Parathyroid adenoma (tissue), 2 donors: ENCODE measurements at regions not wholly inside any gene's neighbourhood (a gene's known extent, or its start where the extent isn't known, plus 50 kb on each side); places are given as distances from the start of the nearest gene placed in this dataset.

Experiments
- H2AFZ ChIP-seq: fragments of 300-600 bp; sonication (generic); one replicate; pipeline ENCODE4 v1.7.0; 2017; ENCODE audit warnings: antibody characterized with exemption, mild to moderate bottlenecking
- H3K27ac ChIP-seq: fragments of 300-600 bp; sonication (generic); one replicate; pipeline ENCODE4 v1.7.0; 2017
- H3K27me3 ChIP-seq: fragments of 300-600 bp; sonication (generic); one replicate; pipeline ENCODE4 v1.7.0; 2017; ENCODE audit warnings: low read length; ENCODE audit not compliant: control insufficient read depth, insufficient read depth
- H3K36me3 ChIP-seq: fragments of 300-600 bp; sonication (generic); one replicate; pipeline ENCODE4 v1.7.0; 2017; ENCODE audit warnings: low read length; ENCODE audit not compliant: control insufficient read depth, insufficient read depth
- H3K4me1 ChIP-seq: fragments of 300-600 bp; sonication (generic); one replicate; pipeline ENCODE4 v1.7.0; 2017; ENCODE audit warnings: control low read depth
- H3K4me2 ChIP-seq: fragments of 300-600 bp; sonication (generic); one replicate; pipeline ENCODE4 v1.7.0; 2017; ENCODE audit warnings: low read length
- H3K4me3 ChIP-seq: fragments of 300-600 bp; sonication (generic); one replicate; pipeline ENCODE4 v1.7.0; 2017; ENCODE audit warnings: low read depth, low read length
- H3K79me2 ChIP-seq: fragments of 300-600 bp; sonication (generic); one replicate; pipeline ENCODE4 v1.7.0; 2017; ENCODE audit warnings: control low read depth
- H3K9ac ChIP-seq: fragments of 300-600 bp; sonication (generic); one replicate; pipeline ENCODE4 v1.7.0; 2017; ENCODE audit warnings: mild to moderate bottlenecking
- H3K9me3 ChIP-seq: fragments of 300-600 bp; sonication (generic); one replicate; pipeline ENCODE4 v1.7.0; 2017; ENCODE audit warnings: low read length; ENCODE audit not compliant: control insufficient read depth
- TF ChIP-seq, protein P1 (sequence below): fragments of 300-600 bp; sonication (generic); IDR thresholded peaks from one replicate; pipeline ENCODE4 v1.7.0; 2017; ENCODE audit warnings: antibody characterized with exemption, mild to moderate bottlenecking
- donor health status: primary hyperparathyroidism.

- H3K27me3 ChIP-seq, result no peaks in the 10 kb centered on the region
- no peaks in the 10 kb centered on the region for H3K9me3 ChIP-seq
- no peaks in the 10 kb centered on the region for H3K4me1 ChIP-seq
- no peaks in the 10 kb centered on the region for H3K79me2 ChIP-seq
- no peaks in the 10 kb centered on the region for H3K36me3 ChIP-seq
- H3K4me3 ChIP-seq, result no peak overlapping the region
- no peak overlapping the region for H3K9ac ChIP-seq
- TF ChIP-seq, protein P1, sequence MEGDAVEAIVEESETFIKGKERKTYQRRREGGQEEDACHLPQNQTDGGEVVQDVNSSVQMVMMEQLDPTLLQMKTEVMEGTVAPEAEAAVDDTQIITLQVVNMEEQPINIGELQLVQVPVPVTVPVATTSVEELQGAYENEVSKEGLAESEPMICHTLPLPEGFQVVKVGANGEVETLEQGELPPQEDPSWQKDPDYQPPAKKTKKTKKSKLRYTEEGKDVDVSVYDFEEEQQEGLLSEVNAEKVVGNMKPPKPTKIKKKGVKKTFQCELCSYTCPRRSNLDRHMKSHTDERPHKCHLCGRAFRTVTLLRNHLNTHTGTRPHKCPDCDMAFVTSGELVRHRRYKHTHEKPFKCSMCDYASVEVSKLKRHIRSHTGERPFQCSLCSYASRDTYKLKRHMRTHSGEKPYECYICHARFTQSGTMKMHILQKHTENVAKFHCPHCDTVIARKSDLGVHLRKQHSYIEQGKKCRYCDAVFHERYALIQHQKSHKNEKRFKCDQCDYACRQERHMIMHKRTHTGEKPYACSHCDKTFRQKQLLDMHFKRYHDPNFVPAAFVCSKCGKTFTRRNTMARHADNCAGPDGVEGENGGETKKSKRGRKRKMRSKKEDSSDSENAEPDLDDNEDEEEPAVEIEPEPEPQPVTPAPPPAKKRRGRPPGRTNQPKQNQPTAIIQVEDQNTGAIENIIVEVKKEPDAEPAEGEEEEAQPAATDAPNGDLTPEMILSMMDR, result no peak
- H3K4me2 ChIP-seq, result no peak overlapping the region
- no peak overlapping the region for H3K27ac ChIP-seq
- H2AFZ ChIP-seq, result no peak overlapping the region
Measured at GRCh38 chr2:183227176-183227575, 102.9 kb downstream of the NUP35 start.

- TF ChIP-seq, protein P1, result no peak
- no peaks in the 10 kb centered on the region for H3K27me3 ChIP-seq
Measured at GRCh38 chr2:183229386-183229785, 105.1 kb downstream of the NUP35 start.

GRCh38 chr2:183232161-183232865, 108.1 kb downstream of the NUP35 start:
- Histone ChIP-seq H3K4me2 (no peak overlapping the region), H3K36me3 (no peaks in the 10 kb centered on the region), H2AFZ (no peak overlapping the region), H3K9me3 (no peaks in the 10 kb centered on the region), H3K4me1 (no peaks in the 10 kb centered on the region), H3K27ac (no peak overlapping the region), H3K9ac (no peak overlapping the region), H3K79me2 (no peaks in the 10 kb centered on the region), H3K4me3 (no peak overlapping the region), H3K27me3 (no peaks in the 10 kb centered on the region)
- TF ChIP-seq, protein P1, result no peak

More at GRCh38 chr2:183229386-183229785, 105.1 kb downstream of the NUP35 start:
- Histone ChIP-seq H3K4me3 (no peak overlapping the region), H3K4me2 (no peak overlapping the region), H3K9me3 (no peaks in the 10 kb centered on the region), H3K79me2 (no peaks in the 10 kb centered on the region), H2AFZ (no peak overlapping the region), H3K27ac (no peak overlapping the region), H3K9ac (no peak overlapping the region), H3K4me1 (no peaks in the 10 kb centered on the region), H3K36me3 (no peaks in the 10 kb centered on the region)

- no peaks in the 10 kb centered on the region for H3K36me3 ChIP-seq
- no peaks in the 10 kb centered on the region for H3K9me3 ChIP-seq
- H2AFZ ChIP-seq, result no peak overlapping the region
- H3K27me3 ChIP-seq, result no peaks in the 10 kb centered on the region
- H3K4me1 ChIP-seq, result no peaks in the 10 kb centered on the region
- H3K27ac ChIP-seq, result no peak overlapping the region
- no peak overlapping the region for H3K4me3 ChIP-seq
- H3K4me2 ChIP-seq, result no peak overlapping the region
- TF ChIP-seq, protein P1, result no peak
- no peak overlapping the region for H3K9ac ChIP-seq
- no peaks in the 10 kb centered on the region for H3K79me2 ChIP-seq
Measured at GRCh38 chr2:183242937-183243336, 118.7 kb downstream of the NUP35 start.

DNA sequence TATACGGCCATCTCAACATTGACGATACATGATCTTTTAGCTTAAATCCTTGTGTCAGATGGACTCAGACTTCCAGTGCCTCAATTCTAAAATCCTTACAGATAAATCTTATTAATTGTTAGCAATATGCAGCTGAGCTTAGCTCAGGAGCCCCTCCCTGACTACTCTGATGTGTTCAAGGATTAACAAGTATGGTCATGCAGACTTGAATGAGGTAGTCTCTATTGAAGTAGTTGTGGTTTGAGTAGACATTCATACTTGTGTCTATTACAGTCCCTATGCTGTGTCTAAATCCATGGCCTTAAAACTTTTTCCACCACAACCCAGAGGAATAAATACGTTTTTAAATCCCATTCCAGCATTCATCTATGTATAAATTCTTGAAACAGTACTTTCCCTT, 119.5 kb downstream of the NUP35 start:
- no peaks in the 10 kb centered on the region for H3K27me3 ChIP-seq

More for the DNA sequence above, 119.5 kb downstream of the NUP35 start:
- Histone ChIP-seq H3K9ac (no peak overlapping the region), H3K36me3 (no peaks in the 10 kb centered on the region), H3K9me3 (no peaks in the 10 kb centered on the region), H3K4me1 (no peaks in the 10 kb centered on the region), H3K4me3 (no peak overlapping the region), H3K27ac (no peak overlapping the region), H3K79me2 (no peaks in the 10 kb centered on the region), H3K4me2 (no peak overlapping the region), H2AFZ (no peak overlapping the region)
- TF ChIP-seq, protein P1, result no peak
